ENCODE measurements at regions not wholly inside any gene's neighbourhood (a gene's known extent, or its start where the extent isn't known, plus 50 kb on each side); places are given as distances from the start of the nearest gene placed in this dataset.

DNA sequence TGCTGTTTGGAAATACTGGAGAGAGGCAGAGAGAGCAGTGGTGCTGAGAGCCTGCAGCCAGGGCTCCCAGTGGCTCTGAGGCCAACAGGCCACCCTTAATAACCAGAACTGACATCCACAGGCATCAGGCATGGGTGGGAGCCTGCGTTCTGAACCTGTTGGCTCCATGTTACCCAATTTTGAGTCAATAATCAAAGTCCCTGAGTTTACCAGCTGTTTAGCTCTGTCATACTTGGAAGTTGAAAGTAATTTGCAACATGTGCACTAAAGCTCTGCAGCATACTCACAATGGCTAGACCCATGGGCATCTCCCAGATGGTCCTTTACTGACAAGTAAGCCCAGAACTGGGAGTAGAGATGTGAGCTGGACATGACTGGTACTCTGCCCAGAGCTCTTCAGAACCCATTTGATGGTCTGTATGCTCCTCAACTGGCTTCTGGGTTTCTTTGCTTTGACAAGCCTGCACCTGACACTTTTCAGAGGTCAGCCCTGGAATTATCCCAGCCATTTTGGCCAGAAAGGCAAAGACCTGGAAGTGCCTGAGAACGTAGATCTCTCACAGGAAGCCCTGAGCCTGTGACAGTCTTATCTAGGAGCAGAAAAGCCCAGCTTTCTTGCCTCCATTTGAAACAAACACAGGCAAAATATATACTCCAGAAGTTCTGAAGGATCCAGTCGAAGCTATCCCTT, 122.4 kb upstream of the CITED2 start:
- TF ChIP-seq, protein P1, sequence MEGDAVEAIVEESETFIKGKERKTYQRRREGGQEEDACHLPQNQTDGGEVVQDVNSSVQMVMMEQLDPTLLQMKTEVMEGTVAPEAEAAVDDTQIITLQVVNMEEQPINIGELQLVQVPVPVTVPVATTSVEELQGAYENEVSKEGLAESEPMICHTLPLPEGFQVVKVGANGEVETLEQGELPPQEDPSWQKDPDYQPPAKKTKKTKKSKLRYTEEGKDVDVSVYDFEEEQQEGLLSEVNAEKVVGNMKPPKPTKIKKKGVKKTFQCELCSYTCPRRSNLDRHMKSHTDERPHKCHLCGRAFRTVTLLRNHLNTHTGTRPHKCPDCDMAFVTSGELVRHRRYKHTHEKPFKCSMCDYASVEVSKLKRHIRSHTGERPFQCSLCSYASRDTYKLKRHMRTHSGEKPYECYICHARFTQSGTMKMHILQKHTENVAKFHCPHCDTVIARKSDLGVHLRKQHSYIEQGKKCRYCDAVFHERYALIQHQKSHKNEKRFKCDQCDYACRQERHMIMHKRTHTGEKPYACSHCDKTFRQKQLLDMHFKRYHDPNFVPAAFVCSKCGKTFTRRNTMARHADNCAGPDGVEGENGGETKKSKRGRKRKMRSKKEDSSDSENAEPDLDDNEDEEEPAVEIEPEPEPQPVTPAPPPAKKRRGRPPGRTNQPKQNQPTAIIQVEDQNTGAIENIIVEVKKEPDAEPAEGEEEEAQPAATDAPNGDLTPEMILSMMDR (IDR thresholded peaks at IDR 0.05), result no peak
- TF ChIP-seq EZH2 (IDR thresholded peaks at IDR 0.05), result no peak
- Mint-ChIP-seq H3K4me1 (peaks cover 15% of the 10 kb centered on the region), H3K9me3 (peaks cover 10% of the 10 kb centered on the region), H3K4me3 (no peak overlapping the region), H3K36me3 (peaks cover 4% of the 10 kb centered on the region), H3K27me3 (ENCODE audit: insufficient read depth, low read depth) (peaks cover 3% of the 10 kb centered on the region), H3K27ac (peak overlapping the region; percentile 53)
- Histone ChIP-seq H3K4me1 (peaks cover 12% of the 10 kb centered on the region), H4K20me1 (ENCODE audit: low read depth) (no peaks in the 10 kb centered on the region), H3K27ac (no peak overlapping the region), H3K79me2 (ENCODE audit: low read depth) (no peaks in the 10 kb centered on the region), H3F3A (ENCODE audit: low read depth) (no peaks in the 10 kb centered on the region), H3K9me3 (ENCODE audit: low read depth) (no peaks in the 10 kb centered on the region), H3K4me2 (no peak overlapping the region), H3K27me3 (no peaks in the 10 kb centered on the region), H2AFZ (replicated peaks) (no peak overlapping the region), H3K9ac (no peak overlapping the region), H3K36me3 (no peaks in the 10 kb centered on the region), H3K4me3 (no peak overlapping the region)
- no peak for DNase-seq (ENCODE audit: low spot score)

DNA sequence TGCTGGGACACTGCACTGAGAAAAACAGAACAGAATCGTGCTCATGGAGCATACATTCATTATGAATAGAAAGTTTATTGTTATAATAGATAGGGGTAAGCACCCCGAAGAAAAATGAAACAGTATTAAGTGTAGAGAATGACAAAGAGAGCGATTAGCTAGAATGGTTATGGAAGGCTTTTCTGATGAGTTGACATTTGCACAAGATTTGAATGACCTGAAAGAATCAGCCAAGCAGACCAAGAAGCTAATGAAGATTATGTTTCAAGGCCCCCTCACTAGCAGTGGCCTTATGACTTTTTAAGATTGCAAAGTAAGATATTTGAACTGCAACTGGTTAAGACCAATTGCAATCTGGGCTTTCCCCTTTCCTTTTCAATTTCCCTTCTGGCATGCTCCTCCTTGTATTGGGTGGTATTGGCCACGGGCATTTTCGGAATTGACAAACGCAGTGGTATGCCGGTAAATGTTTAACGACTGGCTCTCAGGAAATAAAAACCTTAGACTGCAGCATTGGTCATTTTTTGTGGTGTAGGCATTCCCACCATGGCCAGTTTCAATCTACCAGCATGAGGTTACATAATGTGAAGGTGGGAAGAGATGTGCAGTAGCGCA, 120.0 kb upstream of the CITED2 start:
- H2AFZ ChIP-seq (replicated peaks), result no peak overlapping the region
- H3K36me3 ChIP-seq, result no peaks in the 10 kb centered on the region
- no peak overlapping the region for H3K27ac Mint-ChIP-seq
- H3K27me3 Mint-ChIP-seq (ENCODE audit: insufficient read depth, low read depth), result peaks cover 3% of the 10 kb centered on the region
- no peaks in the 10 kb centered on the region for H3F3A ChIP-seq (ENCODE audit: low read depth)
- H4K20me1 ChIP-seq (ENCODE audit: low read depth), result no peaks in the 10 kb centered on the region
- H3K36me3 Mint-ChIP-seq, result no peaks in the 10 kb centered on the region
- H3K4me2 ChIP-seq, result no peak overlapping the region
- peaks cover 9% of the 10 kb centered on the region for H3K4me1 Mint-ChIP-seq
- no peak overlapping the region for H3K27ac ChIP-seq
- H3K79me2 ChIP-seq (ENCODE audit: low read depth), result no peaks in the 10 kb centered on the region
- no peak for DNase-seq (ENCODE audit: low spot score)
- TF ChIP-seq EZH2 (IDR thresholded peaks at IDR 0.05) (no peak), EZH2phosphoT487 (IDR thresholded peaks at IDR 0.05) (no peak)
- TF ChIP-seq, protein P1 (IDR thresholded peaks at IDR 0.05), result no peak
- no peak overlapping the region for H3K4me3 ChIP-seq
- H3K9me3 Mint-ChIP-seq, result peaks cover 4% of the 10 kb centered on the region
- H3K9me3 ChIP-seq (ENCODE audit: low read depth), result no peaks in the 10 kb centered on the region
- peaks cover 8% of the 10 kb centered on the region for H3K4me1 ChIP-seq
- no peak overlapping the region for H3K9ac ChIP-seq
- no peaks in the 10 kb centered on the region for H3K27me3 ChIP-seq
- no peak overlapping the region for H3K4me3 Mint-ChIP-seq

DNA sequence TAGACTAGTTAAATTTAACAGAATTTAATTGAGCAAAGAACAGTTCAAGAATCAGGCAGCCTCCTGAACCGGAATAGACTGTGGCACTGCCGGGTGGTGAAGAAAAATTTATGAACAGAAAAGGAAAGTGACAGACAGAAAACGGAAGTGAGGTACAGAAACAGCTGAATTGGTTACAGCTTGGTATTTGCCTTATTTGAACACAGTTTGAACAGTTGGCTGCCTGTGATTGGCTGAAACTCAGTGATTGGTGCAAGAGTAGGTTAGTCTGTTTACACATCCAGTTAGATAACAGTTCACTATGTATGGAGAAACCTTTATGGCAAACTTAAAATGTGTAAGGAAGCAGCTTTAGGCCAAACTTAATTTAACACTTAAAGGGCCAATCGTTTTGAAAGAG, 116.0 kb upstream of the CITED2 start:
- no peak for TF ChIP-seq EZH2phosphoT487 (IDR thresholded peaks at IDR 0.05)
- no peak for TF ChIP-seq EZH2 (IDR thresholded peaks at IDR 0.05)
- TF ChIP-seq, protein P1 (IDR thresholded peaks at IDR 0.05), result no peak
- Histone ChIP-seq H3K36me3 (no peaks in the 10 kb centered on the region), H2AFZ (replicated peaks) (peak overlapping the region; percentile 45), H4K20me1 (ENCODE audit: low read depth) (no peaks in the 10 kb centered on the region), H3K9me3 (ENCODE audit: low read depth) (no peaks in the 10 kb centered on the region), H3K4me3 (no peak overlapping the region), H3K4me1 (peaks cover 16% of the 10 kb centered on the region), H3F3A (ENCODE audit: low read depth) (no peaks in the 10 kb centered on the region), H3K4me2 (no peak overlapping the region), H3K79me2 (ENCODE audit: low read depth) (no peaks in the 10 kb centered on the region), H3K9ac (no peak overlapping the region), H3K27me3 (no peaks in the 10 kb centered on the region), H3K27ac (no peak overlapping the region)
- no peak for DNase-seq (ENCODE audit: low spot score)
- Mint-ChIP-seq H3K4me3 (no peak overlapping the region), H3K27ac (no peak overlapping the region), H3K27me3 (ENCODE audit: insufficient read depth, low read depth) (no peaks in the 10 kb centered on the region), H3K36me3 (no peaks in the 10 kb centered on the region), H3K4me1 (peaks cover 15% of the 10 kb centered on the region), H3K9me3 (peaks cover 4% of the 10 kb centered on the region)
